ENCODE measurements at regions not wholly inside any gene's neighbourhood (a gene's known extent, or its start where the extent isn't known, plus 50 kb on each side); places are given as distances from the start of the nearest gene placed in this dataset.

DNA sequence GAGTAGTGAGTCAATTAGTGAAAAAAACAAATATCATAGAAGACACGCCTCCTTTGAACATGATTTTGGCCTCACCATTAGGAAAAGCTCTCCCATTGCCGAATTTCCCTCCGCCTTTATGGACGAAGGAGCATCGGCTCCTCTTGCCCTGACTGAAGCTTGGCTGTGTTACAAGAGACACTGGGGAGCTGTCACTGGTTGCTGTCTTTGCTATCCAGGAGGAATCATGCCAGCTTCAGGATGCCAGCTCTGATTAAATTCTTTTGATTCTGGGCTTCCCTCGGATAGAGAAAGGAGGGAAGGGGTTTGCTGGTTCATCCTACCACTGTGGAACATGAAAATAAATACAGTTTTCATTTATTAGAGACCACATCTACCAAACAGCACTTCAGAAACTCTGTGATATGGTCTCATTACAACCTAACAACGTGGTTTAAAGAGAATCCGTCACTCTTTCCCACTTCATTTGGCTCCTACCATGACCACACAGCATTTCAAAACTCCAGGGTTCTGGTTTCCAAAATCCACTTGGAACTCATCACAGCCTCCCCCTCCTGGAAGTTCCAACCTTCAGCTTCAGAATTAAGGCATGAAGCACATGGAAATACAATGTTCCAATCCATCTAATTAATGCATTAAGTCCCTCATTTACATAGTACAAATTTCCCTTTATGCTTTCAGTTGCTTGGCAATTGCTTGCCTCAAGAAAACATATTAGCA, 446.0 kb downstream of the EFNB2 start:
- TF ChIP-seq POLR2A (IDR thresholded peaks at IDR 0.05; ENCODE audit: low read depth, low read length) (no peak), TAF1 (IDR thresholded peaks at IDR 0.05; ENCODE audit: low read depth, low read length) (no peak), POLR2AphosphoS5 (IDR thresholded peaks at IDR 0.05; ENCODE audit: low read depth, low read length) (no peak), SPI1 (IDR thresholded peaks at IDR 0.05; ENCODE audit: low read depth, low read length) (no peak), PAX5 (IDR thresholded peaks at IDR 0.05; ENCODE audit: insufficient read depth, low read length, severe bottlenecking) (no peak)

Data from GM12891 (cell line).